ENCODE measurements at regions not wholly inside any gene's neighbourhood (a gene's known extent, or its start where the extent isn't known, plus 50 kb on each side); places are given as distances from the start of the nearest gene placed in this dataset.

GRCh38 chr3:189561256-189561655 lies 69.9 kb upstream of the TP63 start:
- Histone ChIP-seq H3K27ac (no peak overlapping the region), H3K36me3 (replicated peaks in 1 of 2; ENCODE audit: insufficient read depth in 1 of 2, low read depth in 2 of 2) (no peaks in the 10 kb centered on the region), H3K4me1 (no peaks in the 10 kb centered on the region), H3K27me3 (no peaks in the 10 kb centered on the region), H3K9me3 (no peaks in the 10 kb centered on the region), H3K4me3 (no peak overlapping the region)
- TF ChIP-seq, protein P1, sequence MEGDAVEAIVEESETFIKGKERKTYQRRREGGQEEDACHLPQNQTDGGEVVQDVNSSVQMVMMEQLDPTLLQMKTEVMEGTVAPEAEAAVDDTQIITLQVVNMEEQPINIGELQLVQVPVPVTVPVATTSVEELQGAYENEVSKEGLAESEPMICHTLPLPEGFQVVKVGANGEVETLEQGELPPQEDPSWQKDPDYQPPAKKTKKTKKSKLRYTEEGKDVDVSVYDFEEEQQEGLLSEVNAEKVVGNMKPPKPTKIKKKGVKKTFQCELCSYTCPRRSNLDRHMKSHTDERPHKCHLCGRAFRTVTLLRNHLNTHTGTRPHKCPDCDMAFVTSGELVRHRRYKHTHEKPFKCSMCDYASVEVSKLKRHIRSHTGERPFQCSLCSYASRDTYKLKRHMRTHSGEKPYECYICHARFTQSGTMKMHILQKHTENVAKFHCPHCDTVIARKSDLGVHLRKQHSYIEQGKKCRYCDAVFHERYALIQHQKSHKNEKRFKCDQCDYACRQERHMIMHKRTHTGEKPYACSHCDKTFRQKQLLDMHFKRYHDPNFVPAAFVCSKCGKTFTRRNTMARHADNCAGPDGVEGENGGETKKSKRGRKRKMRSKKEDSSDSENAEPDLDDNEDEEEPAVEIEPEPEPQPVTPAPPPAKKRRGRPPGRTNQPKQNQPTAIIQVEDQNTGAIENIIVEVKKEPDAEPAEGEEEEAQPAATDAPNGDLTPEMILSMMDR (IDR thresholded peaks at IDR 0.05), result no peak
- no peak for TF ChIP-seq POLR2A (IDR thresholded peaks at IDR 0.05)
- DNase-seq, result no peak
- ATAC-seq, result no peak
- intact Hi-C loops (cut with DNase I), result no loop called here
- WGBS, 2 donors, result 72 to 75% methylated on average over 2 of the region's 2 CpGs

DNA sequence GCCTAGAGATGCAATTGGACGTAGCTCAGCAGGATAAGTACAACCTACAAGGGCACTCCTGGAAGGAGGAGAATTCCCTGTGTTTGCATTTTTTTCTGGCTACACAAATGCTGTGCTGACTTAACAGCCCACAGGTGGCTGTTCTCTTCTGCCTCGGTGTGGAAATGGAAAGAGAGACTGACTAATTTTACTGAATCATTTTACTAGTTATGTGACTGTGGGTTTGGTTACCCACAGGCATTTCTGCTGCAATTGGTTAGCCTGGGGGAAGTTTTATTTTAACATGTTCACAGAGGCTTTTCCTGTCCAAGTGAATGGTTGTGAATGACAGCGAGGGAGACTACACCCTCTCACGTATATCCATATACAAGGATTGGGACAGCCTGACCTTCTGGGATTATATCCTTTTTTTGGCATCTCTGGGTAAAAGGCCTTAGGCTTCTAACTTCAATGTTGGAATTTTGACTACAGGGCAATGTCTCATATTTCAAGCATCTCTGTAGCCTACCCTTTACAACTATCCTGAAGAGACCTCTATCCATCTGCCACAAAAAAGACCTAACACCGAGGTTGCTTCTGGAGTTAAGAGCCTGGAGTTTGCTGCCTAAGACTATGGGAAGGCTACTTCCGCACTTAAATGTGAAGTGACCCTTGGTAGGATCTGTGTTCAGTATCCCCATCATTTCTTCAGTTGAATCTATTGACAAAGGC lies 67.2 kb upstream of the TP63 start:
- Histone ChIP-seq H3K4me3 (no peak overlapping the region), H3K9me3 (no peaks in the 10 kb centered on the region), H3K36me3 (replicated peaks in 1 of 2; ENCODE audit: insufficient read depth in 1 of 2, low read depth in 2 of 2) (no peaks in the 10 kb centered on the region), H3K4me1 (no peaks in the 10 kb centered on the region), H3K27me3 (no peaks in the 10 kb centered on the region), H3K27ac (no peak overlapping the region)
- TF ChIP-seq, protein P1 (IDR thresholded peaks at IDR 0.05), result no peak
- TF ChIP-seq POLR2A (IDR thresholded peaks at IDR 0.05), result no peak
- WGBS, 2 donors, result 53 to 61% methylated on average over 6 of the region's 6 CpGs
- ATAC-seq (no peak), DNase-seq (no peak)
- intact Hi-C loops (cut with DNase I), result no loop called here

DNA sequence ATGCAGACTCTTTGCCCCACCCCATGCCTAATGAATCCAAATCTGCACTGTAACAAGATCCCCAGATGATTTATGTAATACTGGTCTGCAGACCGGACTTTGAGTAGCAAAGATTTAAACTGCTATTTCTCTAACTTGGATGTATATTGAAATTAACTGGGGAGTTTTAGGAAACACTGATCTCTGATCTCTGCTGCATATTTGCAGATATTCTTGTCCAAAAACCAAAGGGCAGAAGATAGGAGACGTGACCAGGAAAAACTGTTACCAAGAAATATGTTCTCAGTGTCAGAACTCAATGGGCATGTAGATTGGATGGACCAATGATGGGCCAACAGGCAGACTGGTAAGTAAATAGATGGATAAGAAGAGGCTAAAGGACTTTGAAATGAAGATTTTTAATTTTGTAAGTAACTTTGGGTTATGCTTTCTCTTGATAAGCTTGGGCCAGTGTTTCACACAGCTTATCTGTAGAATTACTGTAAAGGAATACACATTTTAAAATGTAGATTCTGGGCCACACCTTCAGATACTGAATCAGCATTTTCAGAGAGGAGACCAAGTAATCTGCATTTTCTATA lies 64.5 kb upstream of the TP63 start:
- H3K9me3 ChIP-seq, result no peaks in the 10 kb centered on the region
- H3K4me1 ChIP-seq, result no peaks in the 10 kb centered on the region
- intact Hi-C loops (cut with DNase I), result no loop called here
- H3K27me3 ChIP-seq, result no peaks in the 10 kb centered on the region
- WGBS, 2 donors, result 59 to 62% methylated on average over 2 of the region's 2 CpGs
- TF ChIP-seq POLR2A (IDR thresholded peaks at IDR 0.05), result no peak
- TF ChIP-seq, protein P1 (IDR thresholded peaks at IDR 0.05), result no peak
- no peaks in the 10 kb centered on the region for H3K36me3 ChIP-seq (replicated peaks in 1 of 2; ENCODE audit: insufficient read depth in 1 of 2, low read depth in 2 of 2)
- no peak for ATAC-seq
- no peak overlapping the region for H3K27ac ChIP-seq
- no peak overlapping the region for H3K4me3 ChIP-seq
- no peak for DNase-seq

- 52 to 65% methylated on average over 2 of the region's 2 CpGs for WGBS, 2 donors
- intact Hi-C loops (cut with DNase I), result no loop called here
- Histone ChIP-seq H3K27ac (no peak overlapping the region), H3K4me1 (no peaks in the 10 kb centered on the region), H3K27me3 (no peaks in the 10 kb centered on the region), H3K4me3 (no peak overlapping the region), H3K36me3 (replicated peaks in 1 of 2; ENCODE audit: insufficient read depth in 1 of 2, low read depth in 2 of 2) (no peaks in the 10 kb centered on the region), H3K9me3 (no peaks in the 10 kb centered on the region)
- no peak for TF ChIP-seq POLR2A (IDR thresholded peaks at IDR 0.05)
- TF ChIP-seq, protein P1 (IDR thresholded peaks at IDR 0.05), result no peak
- no peak for DNase-seq
- ATAC-seq, result no peak
These were observed 63.9 kb upstream of the TP63 start for GRCh38 chr3:189567322-189567721.
